ENCODE measurements at regions not wholly inside any gene's neighbourhood (a gene's known extent, or its start where the extent isn't known, plus 50 kb on each side); places are given as distances from the start of the nearest gene placed in this dataset.

DNA sequence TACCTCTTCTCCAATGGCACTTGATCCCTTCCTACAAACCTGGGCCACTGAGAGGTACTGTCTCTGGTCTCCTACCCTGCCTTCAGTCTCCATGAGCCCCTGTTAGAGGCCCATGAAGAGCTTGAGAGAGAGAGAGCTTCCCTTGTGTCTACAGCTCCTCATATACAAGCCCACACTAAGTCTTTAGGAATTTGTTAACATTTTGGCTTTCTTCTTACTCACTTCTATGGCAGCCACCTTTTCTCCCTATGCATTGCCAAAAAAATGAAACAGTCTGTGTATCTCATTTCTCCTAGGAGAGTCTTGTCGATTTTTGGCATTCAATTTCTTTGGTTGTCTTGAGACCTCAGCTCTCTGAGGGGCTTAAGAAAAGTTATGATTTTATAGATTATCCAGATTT is 90.9 kb upstream of the LNX1 start (continued):
- TF ChIP-seq, protein P1, sequence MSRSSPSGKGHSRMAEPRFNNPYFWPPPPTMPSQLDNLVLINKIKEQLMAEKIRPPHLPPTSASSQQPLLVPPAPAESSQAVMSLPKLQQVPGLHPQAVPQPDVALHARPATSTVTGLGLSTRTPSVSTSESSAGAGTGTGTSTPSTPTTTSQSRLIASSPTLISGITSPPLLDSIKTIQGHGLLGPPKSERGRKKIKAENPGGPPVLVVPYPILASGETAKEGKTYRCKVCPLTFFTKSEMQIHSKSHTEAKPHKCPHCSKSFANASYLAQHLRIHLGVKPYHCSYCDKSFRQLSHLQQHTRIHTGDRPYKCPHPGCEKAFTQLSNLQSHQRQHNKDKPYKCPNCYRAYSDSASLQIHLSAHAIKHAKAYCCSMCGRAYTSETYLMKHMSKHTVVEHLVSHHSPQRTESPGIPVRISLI (tag by site-specific recombination; IDR thresholded peaks at IDR 0.05): no peak

DNA sequence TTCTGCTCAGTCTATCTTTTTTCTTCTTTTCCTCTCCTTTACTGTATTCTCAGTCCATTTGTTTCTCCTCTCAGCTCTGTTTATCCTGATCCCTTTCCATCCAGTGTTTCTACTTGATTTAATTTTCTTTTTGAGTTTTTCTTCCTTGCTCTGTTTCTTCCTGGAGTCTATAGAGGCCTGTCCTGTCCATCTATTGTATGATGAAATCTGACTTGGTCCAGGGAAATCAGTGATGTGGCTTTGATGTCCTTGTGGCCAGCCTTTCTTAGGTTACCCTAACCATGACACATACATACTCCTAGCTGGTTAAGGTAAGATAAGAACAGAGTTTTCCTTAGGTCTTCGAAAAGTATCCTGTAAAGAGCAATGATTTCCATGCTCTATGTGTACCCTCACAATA is 89.3 kb upstream of the LNX1 start:
- no peaks in the 10 kb centered on the region for H3K4me1 ChIP-seq (ENCODE audit: control insufficient read depth, insufficient read depth, low read length)
- POLR2A ChIA-PET: no interaction called here
- H3K27ac ChIP-seq (ENCODE audit: extremely low read depth, low read depth, low read length): no peak overlapping the region
- no peaks in the 10 kb centered on the region for H3K9me3 ChIP-seq (ENCODE audit: control insufficient read depth, insufficient read depth, low read depth, low read length)
- H3K4me3 ChIP-seq (ENCODE audit: low read depth, low read length): no peak overlapping the region
- no peaks in the 10 kb centered on the region for H3K36me3 ChIP-seq (ENCODE audit: control insufficient read depth in 2 of 2, insufficient read depth in 1 of 2, low read length in 2 of 2)
- CTCF ChIA-PET: no interaction called here
- TF ChIP-seq ZSCAN16 (tag by site-specific recombination; IDR thresholded peaks at IDR 0.05) (no peak), ZBTB21 (tag by site-specific recombination; IDR thresholded peaks at IDR 0.05) (no peak), REST (tag by site-specific recombination; IDR thresholded peaks at IDR 0.05) (no peak), EGR2 (tag by site-specific recombination; IDR thresholded peaks at IDR 0.05; ENCODE audit: low read depth) (no peak), ZNF692 (tag by site-specific recombination; IDR thresholded peaks at IDR 0.05) (no peak), ZNF366 (tag by site-specific recombination; conservative IDR thresholded peaks at IDR 0.05) (no peak), ZNF596 (tag by site-specific recombination; IDR thresholded peaks at IDR 0.05) (no peak), MEIS1 (CRISPR knock-in tag; IDR thresholded peaks at IDR 0.05; ENCODE audit: borderline replicate concordance) (no peak), ZNF391 (tag by site-specific recombination; IDR thresholded peaks at IDR 0.05; ENCODE audit: borderline replicate concordance, low read depth) (no peak), RBAK (tag by site-specific recombination; IDR thresholded peaks at IDR 0.05) (no peak), ZNF677 (tag by site-specific recombination; IDR thresholded peaks at IDR 0.05) (no peak), ZSCAN5A (tag by site-specific recombination; IDR thresholded peaks at IDR 0.05) (no peak), ZFP41 (tag by site-specific recombination; IDR thresholded peaks at IDR 0.05; ENCODE audit: borderline replicate concordance) (no peak), ZBTB11 (tag by site-specific recombination; conservative IDR thresholded peaks at IDR 0.05; ENCODE audit: low read depth) (no peak), ZNF423 (tag by site-specific recombination; IDR thresholded peaks at IDR 0.05) (no peak), MZF1 (tag by site-specific recombination; IDR thresholded peaks at IDR 0.05; ENCODE audit: borderline replicate concordance) (no peak), ZNF280C (tag by site-specific recombination; IDR thresholded peaks at IDR 0.05) (no peak)
- TF ChIP-seq, protein P2, sequence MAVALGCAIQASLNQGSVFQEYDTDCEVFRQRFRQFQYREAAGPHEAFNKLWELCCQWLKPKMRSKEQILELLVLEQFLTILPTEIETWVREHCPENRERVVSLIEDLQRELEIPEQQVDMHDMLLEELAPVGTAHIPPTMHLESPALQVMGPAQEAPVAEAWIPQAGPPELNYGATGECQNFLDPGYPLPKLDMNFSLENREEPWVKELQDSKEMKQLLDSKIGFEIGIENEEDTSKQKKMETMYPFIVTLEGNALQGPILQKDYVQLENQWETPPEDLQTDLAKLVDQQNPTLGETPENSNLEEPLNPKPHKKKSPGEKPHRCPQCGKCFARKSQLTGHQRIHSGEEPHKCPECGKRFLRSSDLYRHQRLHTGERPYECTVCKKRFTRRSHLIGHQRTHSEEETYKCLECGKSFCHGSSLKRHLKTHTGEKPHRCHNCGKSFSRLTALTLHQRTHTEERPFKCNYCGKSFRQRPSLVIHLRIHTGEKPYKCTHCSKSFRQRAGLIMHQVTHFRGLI (tag by site-specific recombination; IDR thresholded peaks at IDR 0.05): no peak
- TF ChIP-seq, protein P3, sequence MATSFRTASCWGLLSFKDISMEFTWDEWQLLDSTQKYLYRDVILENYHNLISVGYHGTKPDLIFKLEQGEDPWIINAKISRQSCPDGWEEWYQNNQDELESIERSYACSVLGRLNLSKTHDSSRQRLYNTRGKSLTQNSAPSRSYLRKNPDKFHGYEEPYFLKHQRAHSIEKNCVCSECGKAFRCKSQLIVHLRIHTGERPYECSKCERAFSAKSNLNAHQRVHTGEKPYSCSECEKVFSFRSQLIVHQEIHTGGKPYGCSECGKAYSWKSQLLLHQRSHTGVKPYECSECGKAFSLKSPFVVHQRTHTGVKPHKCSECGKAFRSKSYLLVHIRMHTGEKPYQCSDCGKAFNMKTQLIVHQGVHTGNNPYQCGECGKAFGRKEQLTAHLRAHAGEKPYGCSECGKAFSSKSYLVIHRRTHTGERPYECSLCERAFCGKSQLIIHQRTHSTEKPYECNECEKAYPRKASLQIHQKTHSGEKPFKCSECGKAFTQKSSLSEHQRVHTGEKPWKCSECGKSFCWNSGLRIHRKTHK (tag by site-specific recombination; IDR thresholded peaks at IDR 0.05): no peak
